Tibial artery (tissue), 4 donors: ENCODE measurements at regions not wholly inside any gene's neighbourhood (a gene's known extent, or its start where the extent isn't known, plus 50 kb on each side); places are given as distances from the start of the nearest gene placed in this dataset.

Experiments
- DNase-seq, 2 donors: peaks; one replicate each; pipeline ENCODE4 v3.0.0-alpha.2; 2019
- H3K27ac ChIP-seq, 2 donors: fragments of 200-600 bp; sonication (generic) in 1 of 2; 1 replicate in 1 of 2; 2 replicates in 1 of 2; pipeline ENCODE4 v1.5.1; 2018 to 2019; ENCODE audit warnings: mild to moderate bottlenecking in 1 of 2
- H3K27me3 ChIP-seq, 2 donors: fragments of 200-600 bp; sonication (generic) in 1 of 2; one replicate each; pipeline versions ENCODE4 v1.5.1 to v1.6.0; 2016 to 2019
- H3K36me3 ChIP-seq, 3 donors: fragments of 200-600 bp; sonication (generic) in 2 of 3; one replicate each; pipeline ENCODE4 v1.5.1; 2016 to 2019; ENCODE audit warnings: mild to moderate bottlenecking in 2 of 3
- H3K4me1 ChIP-seq, 4 donors: fragments of 200-600 bp; sonication (generic) in 2 of 4; 1 replicate in 3 of 4; 2 replicates in 1 of 4; pipeline ENCODE4 v1.5.1; 2016 to 2019
- H3K4me3 ChIP-seq, 2 donors: fragments of 200-600 bp; sonication (generic) in 1 of 2; 1 replicate in 1 of 2; 2 replicates in 1 of 2; pipeline ENCODE4 v1.5.1; 2018 to 2019; ENCODE audit warnings: mild to moderate bottlenecking in 2 of 2
- H3K9me3 ChIP-seq, 3 donors: fragments of 200-600 bp; sonication (generic) in 1 of 3; one replicate each; pipeline ENCODE4 v1.5.1; 2016 to 2019
- CTCF ChIP-seq, 2 experiments: fragments of 200-600 bp in 1 of 2; fragments of 450-650 bp in 1 of 2; IDR thresholded peaks; one replicate each; pipeline ENCODE4 v1.5.1; 2017 to 2019; ENCODE audit warnings: antibody characterized with exemption in 2 of 2, mild to moderate bottlenecking in 1 of 2, moderate library complexity in 1 of 2
- intact Hi-C: fragments of 100-400 bp; cut with DNase I; formaldehyde crosslinking; loops from one replicate; pipeline ENCODE4 v1.15.0; 2023; ENCODE audit warnings: low total_unique reads

- H3K27ac ChIP-seq = no peak overlapping the region
- DNase-seq = no peak
- intact Hi-C loops = no loop called here
- no peaks in the 10 kb centered on the region for H3K4me1 ChIP-seq
- peaks cover 0 to 5% (median 0%) of the 10 kb centered on the region in 3 donors for H3K9me3 ChIP-seq
- no peaks in the 10 kb centered on the region for H3K36me3 ChIP-seq
- TF ChIP-seq CTCF (IDR thresholded peaks at IDR 0.05) = no peak
- no peaks in the 10 kb centered on the region for H3K27me3 ChIP-seq
- H3K4me3 ChIP-seq = no peak overlapping the region
Measured at GRCh38 chr7:106553446-106553836, 107.5 kb downstream of the CCDC71L start.

GRCh38 chr7:106552645-106553445 lies 108.1 kb downstream of the CCDC71L start:
- Histone ChIP-seq H3K27ac (no peak overlapping the region), H3K9me3 (peaks cover 0 to 5% (median 0%) of the 10 kb centered on the region in 3 donors), H3K36me3 (no peaks in the 10 kb centered on the region), H3K4me1 (no peaks in the 10 kb centered on the region), H3K27me3 (no peaks in the 10 kb centered on the region), H3K4me3 (no peak overlapping the region)
- no peak for TF ChIP-seq CTCF (IDR thresholded peaks at IDR 0.05)
- intact Hi-C loops = no loop called here
- DNase-seq = no peak

GRCh38 chr7:106551936-106552335 lies 109.0 kb downstream of the CCDC71L start:
- no peak overlapping the region for H3K4me3 ChIP-seq
- H3K36me3 ChIP-seq = no peaks in the 10 kb centered on the region
- no peaks in the 10 kb centered on the region for H3K4me1 ChIP-seq
- no peak overlapping the region for H3K27ac ChIP-seq
- intact Hi-C loops = no loop called here
- DNase-seq = no peak
- no peak for TF ChIP-seq CTCF (IDR thresholded peaks at IDR 0.05)
- H3K27me3 ChIP-seq = no peaks in the 10 kb centered on the region
- H3K9me3 ChIP-seq = peaks cover 0 to 5% (median 0%) of the 10 kb centered on the region in 3 donors

- no peak for DNase-seq
- intact Hi-C loops = loop anchor here (10.0 kb wide), 1 partner anchor 186 kb away; no protein-coding TSS in a partner anchor
- H3K27me3 ChIP-seq = no peaks in the 10 kb centered on the region
- no peak overlapping the region for H3K4me3 ChIP-seq
- H3K27ac ChIP-seq = no peak overlapping the region
- H3K36me3 ChIP-seq = no peaks in the 10 kb centered on the region
- H3K9me3 ChIP-seq = no peaks in the 10 kb centered on the region
- TF ChIP-seq CTCF (IDR thresholded peaks at IDR 0.05) = no peak
- peaks cover 0 to 2% (median 0%) of the 10 kb centered on the region in 4 donors for H3K4me1 ChIP-seq
Measured at GRCh38 chr7:106548491-106548890, 112.5 kb downstream of the CCDC71L start.

GRCh38 chr7:106545275-106545674 lies 115.7 kb downstream of the CCDC71L start:
- no peak for TF ChIP-seq CTCF (IDR thresholded peaks at IDR 0.05)
- DNase-seq = no peak
- H3K27me3 ChIP-seq = no peaks in the 10 kb centered on the region
- intact Hi-C loops = loop anchor here (10.0 kb wide), 1 partner anchor 190 kb away; no protein-coding TSS in a partner anchor
- H3K4me3 ChIP-seq = no peak overlapping the region
- H3K36me3 ChIP-seq = no peaks in the 10 kb centered on the region
- peaks cover 0 to 23% (median 11%) of the 10 kb centered on the region in 4 donors for H3K4me1 ChIP-seq
- H3K9me3 ChIP-seq = no peaks in the 10 kb centered on the region
- H3K27ac ChIP-seq = no peak overlapping the region
